Neural cell (in vitro differentiated cells): ENCODE measurements at regions not wholly inside any gene's neighbourhood (a gene's known extent, or its start where the extent isn't known, plus 50 kb on each side); places are given as distances from the start of the nearest gene placed in this dataset.
"Not testable (repeated sequence)": the region's sequence is repeated elsewhere in the genome, so short reads cannot be mapped to it uniquely, and the experiment has no call there.

Experiments used
- H2AFZ ChIP-seq: fragments of 200-600, 300-800 bp; sonication (generic), shearing (Covaris generic); 2 replicates; pipeline ENCODE4 v1.6.0; 2014; ENCODE audit warnings: low read depth, mild to moderate bottlenecking, antibody characterized with exemption, low read length, moderate library complexity
- H3F3A ChIP-seq: fragments of 200-600 bp; shearing (Covaris generic); 2 replicates; pipeline ENCODE4 v1.6.1; 2016; ENCODE audit warnings: mild to moderate bottlenecking, moderate library complexity, mixed read lengths, antibody characterized with exemption, low read length; ENCODE audit not compliant: insufficient read depth, poor library complexity, severe bottlenecking
- H3K27ac ChIP-seq: fragments of 200-600, 300-800 bp; sonication (generic), shearing (Covaris generic); 2 replicates; pipeline ENCODE4 v1.5.1; 2014; ENCODE audit warnings: mild to moderate bottlenecking, low read length, moderate library complexity
- H3K27me3 ChIP-seq: fragments of 300-800, 200-600 bp; sonication (generic), shearing (Covaris generic); 2 replicates; pipeline ENCODE4 v1.6.0; 2014; ENCODE audit warnings: mild to moderate bottlenecking, low read depth, low read length, moderate library complexity; ENCODE audit not compliant: insufficient read depth
- H3K36me3 ChIP-seq: fragments of 300-800, 200-600 bp; sonication (generic), shearing (Covaris generic); 2 replicates; pipeline ENCODE4 v1.5.1; 2014; ENCODE audit warnings: mild to moderate bottlenecking, antibody characterized with exemption, low read length, moderate library complexity; ENCODE audit not compliant: insufficient read depth
- H3K4me2 ChIP-seq: fragments of 300-800, 200-600 bp; sonication (generic), shearing (Covaris generic); 2 replicates; pipeline ENCODE4 v1.6.0; 2014; ENCODE audit warnings: mild to moderate bottlenecking, low read length
- H3K4me3 ChIP-seq: fragments of 300-800, 200-600 bp; sonication (generic), shearing (Covaris generic); 2 replicates; pipeline ENCODE4 v1.5.1; 2014; ENCODE audit warnings: mild to moderate bottlenecking, low read length, moderate library complexity
- H3K79me2 ChIP-seq: fragments of 200-600 bp; shearing (Covaris generic); replicated peaks from 2 replicates; pipeline ENCODE4 v1.6.0; 2014; ENCODE audit warnings: mild to moderate bottlenecking, low read length, moderate library complexity; ENCODE audit not compliant: insufficient read depth
- H3K9ac ChIP-seq: fragments of 300-800, 200-600 bp; sonication (generic), shearing (Covaris generic); 2 replicates; pipeline ENCODE4 v1.6.1; 2016; ENCODE audit warnings: mild to moderate bottlenecking, low read length, mixed read lengths
- H3K9me2 ChIP-seq: fragments of 200-600 bp; shearing (Covaris generic); 2 replicates; pipeline ENCODE4 v1.6.1; 2016; ENCODE audit warnings: mild to moderate bottlenecking, low read length, mixed read lengths; ENCODE audit not compliant: insufficient read depth
- H3K9me3 ChIP-seq: fragments of 200-600, 300-800 bp; sonication (generic), shearing (Covaris generic); 2 replicates; pipeline ENCODE4 v1.6.1; 2016; ENCODE audit warnings: mild to moderate bottlenecking, mixed run types, low read length, moderate library complexity, mixed read lengths
- H4K20me1 ChIP-seq: fragments of 200-600 bp; shearing (Covaris generic); 2 replicates; pipeline ENCODE4 v1.6.1; 2016; ENCODE audit warnings: mild to moderate bottlenecking, mixed run types; ENCODE audit not compliant: insufficient read depth
- EP300 ChIP-seq: fragments of 450-650 bp; conservative IDR thresholded peaks from 2 replicates; pipeline ENCODE4 v1.6.1; 2014; ENCODE audit warnings: antibody characterized with exemption, mild to moderate bottlenecking, moderate library complexity; ENCODE audit not compliant: poor library complexity, severe bottlenecking
- EZH2 ChIP-seq: fragments of 200-600, 300-800 bp; shearing (Covaris generic), sonication (generic); IDR thresholded peaks from 2 replicates; pipeline ENCODE4 v1.6.1; 2014; ENCODE audit warnings: antibody characterized with exemption, low read length, borderline replicate concordance, mild to moderate bottlenecking; ENCODE audit not compliant: insufficient read depth, poor library complexity, severe bottlenecking
- MXI1 ChIP-seq: fragments of 450-650 bp; conservative IDR thresholded peaks from 2 replicates; pipeline ENCODE4 v1.6.1; 2014; ENCODE audit warnings: antibody characterized with exemption, mild to moderate bottlenecking; ENCODE audit not compliant: poor library complexity, severe bottlenecking
- POLR2AphosphoS5 ChIP-seq: IDR thresholded peaks from 2 replicates; pipeline ENCODE4 v1.6.1; 2012
- RAD21 ChIP-seq: fragments of 450-650 bp; conservative IDR thresholded peaks from 2 replicates; pipeline ENCODE4 v1.6.1; 2014; ENCODE audit warnings: antibody characterized with exemption, mild to moderate bottlenecking, moderate library complexity
- SMC3 ChIP-seq: fragments of 450-650 bp; conservative IDR thresholded peaks from 2 replicates; pipeline ENCODE4 v1.6.1; 2014; ENCODE audit warnings: antibody characterized with exemption, mild to moderate bottlenecking, moderate library complexity; ENCODE audit not compliant: poor library complexity
- TAF1 ChIP-seq: IDR thresholded peaks from 2 replicates; pipeline ENCODE4 v1.6.1; 2012; ENCODE audit warnings: low read depth
- TF ChIP-seq, protein P1 (sequence below): fragments of 450-650 bp; IDR thresholded peaks from 2 replicates; pipeline ENCODE4 v1.5.1; 2014; ENCODE audit warnings: antibody characterized with exemption, mild to moderate bottlenecking, moderate library complexity; ENCODE audit not compliant: poor library complexity, severe bottlenecking
- TF ChIP-seq, protein P2 (sequence below): IDR thresholded peaks from 2 replicates; pipeline ENCODE4 v1.6.1; 2012; ENCODE audit warnings: borderline replicate concordance

DNA sequence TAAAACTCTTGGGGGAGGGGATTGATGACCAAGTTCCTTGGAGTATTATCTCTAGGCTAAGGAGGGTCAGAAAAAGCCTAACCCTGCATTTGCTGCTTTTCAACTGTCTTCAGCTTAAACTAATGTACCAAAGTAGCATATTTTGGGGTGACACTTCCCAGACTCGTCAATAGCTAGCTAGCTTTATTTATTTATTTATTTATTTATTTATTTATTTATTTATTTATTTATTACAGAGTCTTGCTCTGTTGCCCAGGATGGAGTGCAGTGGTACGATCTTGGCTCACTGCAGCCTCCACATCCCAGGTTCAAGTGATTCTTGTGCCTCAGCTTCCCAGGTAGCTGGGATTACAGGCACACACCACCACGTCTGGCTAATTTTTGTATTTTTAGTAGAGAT lies 257.1 kb downstream of the S1PR1 start:
- not testable (repeated sequence) for H2AFZ ChIP-seq, H3K9ac ChIP-seq, H3K27me3 ChIP-seq, H3K9me3 ChIP-seq, H3F3A ChIP-seq, H3K79me2 ChIP-seq, H4K20me1 ChIP-seq, H3K36me3 ChIP-seq, H3K27ac ChIP-seq, H3K4me2 ChIP-seq, H3K4me3 ChIP-seq, H3K9me2 ChIP-seq

DNA sequence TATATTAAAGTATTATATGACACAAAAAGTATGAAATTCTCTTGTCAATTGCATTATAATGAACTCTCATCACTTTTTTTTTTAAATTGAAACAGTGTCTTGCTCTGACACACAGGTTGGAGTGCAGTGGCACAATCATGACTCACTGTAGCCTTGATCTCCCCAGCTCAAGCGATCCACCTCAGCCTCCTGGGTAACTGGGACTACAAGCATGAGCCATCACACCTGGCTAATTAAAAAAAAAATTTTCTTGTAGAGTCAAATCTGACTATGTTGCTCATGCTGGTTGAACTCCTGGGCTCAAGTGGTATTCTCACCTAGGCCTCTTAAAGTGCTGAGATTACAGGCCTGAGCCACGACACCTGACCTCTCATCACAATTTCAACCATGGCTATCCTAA lies 259.3 kb downstream of the S1PR1 start:
- no peak overlapping the region for H3K9ac ChIP-seq
- H3K27me3 ChIP-seq = no peaks in the 10 kb centered on the region
- no peaks in the 10 kb centered on the region for H3K9me3 ChIP-seq
- no peaks in the 10 kb centered on the region for H3K79me2 ChIP-seq
- no peaks in the 10 kb centered on the region for H3K9me2 ChIP-seq
- H3F3A ChIP-seq = no peaks in the 10 kb centered on the region
- no peak overlapping the region for H3K4me3 ChIP-seq
- no peak overlapping the region for H3K27ac ChIP-seq
- no peaks in the 10 kb centered on the region for H3K36me3 ChIP-seq
- H2AFZ ChIP-seq = no peak overlapping the region
- no peak for TF ChIP-seq SMC3
- TF ChIP-seq POLR2AphosphoS5 = no peak
- no peak for TF ChIP-seq EZH2
- TF ChIP-seq, protein P1, sequence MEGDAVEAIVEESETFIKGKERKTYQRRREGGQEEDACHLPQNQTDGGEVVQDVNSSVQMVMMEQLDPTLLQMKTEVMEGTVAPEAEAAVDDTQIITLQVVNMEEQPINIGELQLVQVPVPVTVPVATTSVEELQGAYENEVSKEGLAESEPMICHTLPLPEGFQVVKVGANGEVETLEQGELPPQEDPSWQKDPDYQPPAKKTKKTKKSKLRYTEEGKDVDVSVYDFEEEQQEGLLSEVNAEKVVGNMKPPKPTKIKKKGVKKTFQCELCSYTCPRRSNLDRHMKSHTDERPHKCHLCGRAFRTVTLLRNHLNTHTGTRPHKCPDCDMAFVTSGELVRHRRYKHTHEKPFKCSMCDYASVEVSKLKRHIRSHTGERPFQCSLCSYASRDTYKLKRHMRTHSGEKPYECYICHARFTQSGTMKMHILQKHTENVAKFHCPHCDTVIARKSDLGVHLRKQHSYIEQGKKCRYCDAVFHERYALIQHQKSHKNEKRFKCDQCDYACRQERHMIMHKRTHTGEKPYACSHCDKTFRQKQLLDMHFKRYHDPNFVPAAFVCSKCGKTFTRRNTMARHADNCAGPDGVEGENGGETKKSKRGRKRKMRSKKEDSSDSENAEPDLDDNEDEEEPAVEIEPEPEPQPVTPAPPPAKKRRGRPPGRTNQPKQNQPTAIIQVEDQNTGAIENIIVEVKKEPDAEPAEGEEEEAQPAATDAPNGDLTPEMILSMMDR = no peak
- TF ChIP-seq, protein P2, sequence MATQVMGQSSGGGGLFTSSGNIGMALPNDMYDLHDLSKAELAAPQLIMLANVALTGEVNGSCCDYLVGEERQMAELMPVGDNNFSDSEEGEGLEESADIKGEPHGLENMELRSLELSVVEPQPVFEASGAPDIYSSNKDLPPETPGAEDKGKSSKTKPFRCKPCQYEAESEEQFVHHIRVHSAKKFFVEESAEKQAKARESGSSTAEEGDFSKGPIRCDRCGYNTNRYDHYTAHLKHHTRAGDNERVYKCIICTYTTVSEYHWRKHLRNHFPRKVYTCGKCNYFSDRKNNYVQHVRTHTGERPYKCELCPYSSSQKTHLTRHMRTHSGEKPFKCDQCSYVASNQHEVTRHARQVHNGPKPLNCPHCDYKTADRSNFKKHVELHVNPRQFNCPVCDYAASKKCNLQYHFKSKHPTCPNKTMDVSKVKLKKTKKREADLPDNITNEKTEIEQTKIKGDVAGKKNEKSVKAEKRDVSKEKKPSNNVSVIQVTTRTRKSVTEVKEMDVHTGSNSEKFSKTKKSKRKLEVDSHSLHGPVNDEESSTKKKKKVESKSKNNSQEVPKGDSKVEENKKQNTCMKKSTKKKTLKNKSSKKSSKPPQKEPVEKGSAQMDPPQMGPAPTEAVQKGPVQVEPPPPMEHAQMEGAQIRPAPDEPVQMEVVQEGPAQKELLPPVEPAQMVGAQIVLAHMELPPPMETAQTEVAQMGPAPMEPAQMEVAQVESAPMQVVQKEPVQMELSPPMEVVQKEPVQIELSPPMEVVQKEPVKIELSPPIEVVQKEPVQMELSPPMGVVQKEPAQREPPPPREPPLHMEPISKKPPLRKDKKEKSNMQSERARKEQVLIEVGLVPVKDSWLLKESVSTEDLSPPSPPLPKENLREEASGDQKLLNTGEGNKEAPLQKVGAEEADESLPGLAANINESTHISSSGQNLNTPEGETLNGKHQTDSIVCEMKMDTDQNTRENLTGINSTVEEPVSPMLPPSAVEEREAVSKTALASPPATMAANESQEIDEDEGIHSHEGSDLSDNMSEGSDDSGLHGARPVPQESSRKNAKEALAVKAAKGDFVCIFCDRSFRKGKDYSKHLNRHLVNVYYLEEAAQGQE = no peak
- TF ChIP-seq MXI1 = no peak
- TF ChIP-seq RAD21 = no peak
- no peak for TF ChIP-seq EP300
- no peak for TF ChIP-seq TAF1
- H4K20me1 ChIP-seq = no peaks in the 10 kb centered on the region
- no peak overlapping the region for H3K4me2 ChIP-seq

DNA sequence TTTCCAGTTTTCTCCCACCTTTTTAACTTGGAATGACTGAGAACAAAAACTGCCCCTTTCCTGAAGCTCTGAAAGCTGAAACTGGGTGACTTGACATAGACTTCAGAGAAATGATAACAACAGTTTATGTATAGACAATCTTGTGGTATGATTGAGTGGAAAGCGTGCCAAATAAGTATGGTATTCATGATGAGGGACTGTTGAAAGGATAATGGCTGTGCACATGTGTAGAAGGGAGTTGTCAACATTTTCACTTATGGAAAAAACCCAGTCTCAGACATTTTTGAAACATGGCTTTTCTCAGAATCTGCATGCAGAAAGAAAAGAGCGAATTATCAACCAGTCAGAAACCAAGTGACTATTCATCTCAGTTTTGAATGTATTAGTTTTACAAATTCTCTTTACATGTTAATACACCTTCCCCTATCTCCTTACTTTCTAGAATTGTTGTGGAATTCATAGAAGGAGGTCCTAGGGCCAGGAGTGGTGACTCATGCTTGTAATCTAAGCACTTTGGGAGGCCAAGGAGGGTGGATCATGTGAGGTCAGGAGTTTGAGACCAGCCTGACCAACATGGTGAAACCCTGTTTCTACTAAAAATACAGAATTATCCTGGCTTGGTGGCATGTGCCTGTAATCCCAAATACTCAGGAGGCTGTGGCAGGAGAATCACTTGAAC lies 261.2 kb downstream of the S1PR1 start:
- Histone ChIP-seq H3F3A (no peaks in the 10 kb centered on the region), H3K4me2 (no peak overlapping the region), H3K27ac (no peak overlapping the region), H2AFZ (no peak overlapping the region), H3K9me2 (no peaks in the 10 kb centered on the region), H4K20me1 (no peaks in the 10 kb centered on the region), H3K4me3 (no peak overlapping the region), H3K36me3 (no peaks in the 10 kb centered on the region), H3K79me2 (no peaks in the 10 kb centered on the region), H3K27me3 (no peaks in the 10 kb centered on the region), H3K9me3 (no peaks in the 10 kb centered on the region), H3K9ac (no peak overlapping the region)
- TF ChIP-seq EZH2 (no peak), MXI1 (no peak), RAD21 (no peak), POLR2AphosphoS5 (peak; percentile 43), EP300 (peak; percentile 74), SMC3 (no peak), TAF1 (no peak)
- TF ChIP-seq, protein P2 = no peak
- TF ChIP-seq, protein P1 = no peak
